HG03060 (cell line): ENCODE measurements at regions not wholly inside any gene's neighbourhood (a gene's known extent, or its start where the extent isn't known, plus 50 kb on each side); places are given as distances from the start of the nearest gene placed in this dataset.

Experiments
- ATAC-seq: cut with Tn5 transposase; IDR thresholded peaks from one replicate; pipeline ENCODE4 v1.9.1; 2021; ENCODE audit warnings: low read depth, moderate number of reproducible peaks; ENCODE audit not compliant: unreplicated experiment

GRCh38 chr18:71630696-71631095 is 913.4 kb downstream of the CBLN2 start:
- no peak for ATAC-seq

- ATAC-seq: no peak
Measured at GRCh38 chr18:71625556-71626090, 918.5 kb downstream of the CBLN2 start.

- no peak for ATAC-seq
Measured at GRCh38 chr18:71598374-71598773, 945.8 kb downstream of the CBLN2 start.

GRCh38 chr18:71597219-71597618 is 946.9 kb downstream of the CBLN2 start:
- ATAC-seq: no peak

- ATAC-seq: no peak
Measured at GRCh38 chr18:71583252-71583651, 960.9 kb downstream of the CBLN2 start.

DNA sequence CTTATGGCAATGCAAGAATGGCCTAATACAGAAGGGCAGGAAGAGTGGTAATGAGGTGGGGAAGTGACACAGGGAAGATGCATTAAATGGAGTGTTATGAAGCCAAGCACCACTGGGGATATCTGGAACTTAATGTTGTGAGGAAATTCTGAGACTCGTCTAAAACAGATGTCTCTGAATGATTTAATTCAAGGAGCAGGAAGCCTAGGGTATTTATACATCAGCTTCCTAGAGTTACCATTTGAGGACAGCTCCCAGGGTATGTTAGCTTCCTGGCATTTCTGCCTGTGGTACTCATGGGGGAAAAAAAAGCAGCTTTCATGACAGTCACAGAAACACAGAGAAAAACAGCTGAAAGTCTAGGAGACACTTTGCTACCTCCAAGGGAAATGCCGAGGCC is 989.5 kb downstream of the CBLN2 start:
- no peak for ATAC-seq

GRCh38 chr18:71541643-71542042 is 1002.5 kb downstream of the CBLN2 start:
- ATAC-seq: no peak

DNA sequence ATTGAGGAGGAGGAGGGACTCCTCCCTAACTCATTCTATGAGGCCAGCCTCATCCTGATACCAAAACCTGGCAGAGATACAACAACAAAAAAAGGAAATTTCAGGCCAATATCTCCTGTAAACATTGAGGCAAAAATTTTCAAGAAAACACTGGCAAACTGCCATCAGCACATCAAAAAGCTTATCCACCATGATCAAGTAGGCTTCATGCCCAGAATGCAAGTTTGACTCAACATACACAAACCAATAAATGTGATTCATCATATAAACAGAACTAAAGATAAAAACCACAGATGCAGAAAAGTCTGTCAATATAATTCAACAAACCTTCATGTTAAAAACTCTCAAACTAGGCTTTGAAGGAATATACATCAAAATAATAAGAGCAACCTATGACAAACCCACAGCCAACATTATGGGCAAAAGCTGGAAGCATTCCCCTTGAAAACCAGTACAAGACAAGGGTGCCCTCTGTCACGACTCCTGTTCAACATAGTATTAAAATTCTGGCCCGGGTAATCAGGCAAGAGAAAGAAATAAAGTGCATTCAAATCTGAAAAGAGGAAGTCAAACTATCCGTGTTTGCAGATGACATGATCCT is 1014.3 kb downstream of the CBLN2 start:
- no peak for ATAC-seq

DNA sequence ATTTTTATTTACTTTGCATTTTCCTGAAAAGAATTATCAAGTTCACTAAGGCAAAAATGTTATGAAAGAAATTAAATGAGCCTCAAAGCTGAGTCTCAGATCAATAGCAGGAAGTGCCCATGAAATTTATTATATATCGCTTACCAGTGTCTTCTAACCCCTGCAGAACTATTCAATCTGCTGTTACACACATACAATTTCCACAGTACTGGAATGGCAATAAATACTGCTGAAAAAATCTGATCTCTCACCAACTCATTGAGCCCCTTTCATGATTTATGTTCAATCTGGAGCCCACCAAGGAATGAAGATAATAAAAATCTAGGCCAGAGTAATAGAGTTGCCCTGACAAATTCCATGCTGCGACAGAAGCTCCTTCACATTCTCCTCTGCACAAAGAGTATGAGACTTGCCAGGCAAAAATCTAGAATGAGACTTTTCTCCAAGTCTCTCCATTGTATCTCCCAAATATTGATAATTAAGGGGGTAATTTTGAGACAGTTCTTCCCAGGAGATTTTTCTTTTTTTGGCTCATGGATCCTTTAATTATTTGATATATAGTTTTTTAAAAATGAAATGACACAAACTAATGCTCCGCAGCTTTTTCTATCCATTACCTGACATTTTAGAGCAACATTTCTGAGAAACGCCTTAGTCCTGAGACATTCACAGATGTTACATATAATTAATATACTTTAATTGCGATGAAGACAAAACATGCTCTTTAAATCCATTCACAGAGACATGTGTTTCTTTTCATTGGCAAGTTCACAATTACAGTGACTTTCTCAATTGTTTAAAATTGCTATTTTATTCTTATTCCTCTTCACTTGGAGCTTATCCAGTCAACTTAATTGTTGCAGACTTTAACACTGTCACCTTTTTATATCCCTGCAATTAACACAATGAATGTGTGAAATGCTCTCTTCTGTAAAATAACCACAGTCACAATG is 1020.4 kb downstream of the CBLN2 start:
- no peak for ATAC-seq

DNA sequence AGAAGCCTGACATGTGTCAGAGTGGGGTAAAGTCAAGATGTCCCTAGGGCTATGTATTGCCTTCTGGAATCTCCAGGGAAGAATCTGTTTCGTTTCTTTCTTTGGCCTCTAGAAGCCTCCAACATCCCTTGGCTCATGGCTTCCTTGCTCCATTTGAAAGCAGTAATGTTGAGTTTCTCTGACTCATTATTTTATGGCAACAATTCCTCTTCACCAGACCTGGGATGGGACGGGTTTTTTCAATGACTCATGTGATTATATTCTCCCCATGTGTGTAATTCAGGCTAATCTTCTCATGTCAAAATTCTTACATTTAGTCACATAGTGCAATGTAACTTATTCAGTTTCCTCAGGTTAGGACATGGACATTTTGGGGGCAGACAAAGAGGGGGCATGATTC is 1038.6 kb downstream of the CBLN2 start:
- no peak for ATAC-seq

DNA sequence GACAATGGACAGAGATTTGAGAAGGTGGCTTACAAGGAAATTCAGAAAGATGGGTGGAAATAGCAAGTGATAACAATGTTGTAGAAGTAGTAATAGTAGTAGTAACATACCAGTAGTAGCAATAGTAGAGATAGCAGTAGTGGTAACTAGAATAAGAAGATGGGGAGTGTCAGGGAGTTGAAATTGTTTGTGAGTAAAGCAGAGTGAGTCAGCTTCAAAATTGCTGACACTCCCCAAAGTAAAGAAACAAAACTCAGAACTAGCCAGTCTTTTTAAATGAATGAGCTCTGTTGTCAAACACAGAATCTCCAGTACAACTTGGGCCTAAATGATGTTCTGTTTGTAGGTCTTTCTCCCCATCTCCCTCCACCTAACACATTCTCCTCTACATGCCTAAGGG is 1040.9 kb downstream of the CBLN2 start:
- no peak for ATAC-seq

DNA sequence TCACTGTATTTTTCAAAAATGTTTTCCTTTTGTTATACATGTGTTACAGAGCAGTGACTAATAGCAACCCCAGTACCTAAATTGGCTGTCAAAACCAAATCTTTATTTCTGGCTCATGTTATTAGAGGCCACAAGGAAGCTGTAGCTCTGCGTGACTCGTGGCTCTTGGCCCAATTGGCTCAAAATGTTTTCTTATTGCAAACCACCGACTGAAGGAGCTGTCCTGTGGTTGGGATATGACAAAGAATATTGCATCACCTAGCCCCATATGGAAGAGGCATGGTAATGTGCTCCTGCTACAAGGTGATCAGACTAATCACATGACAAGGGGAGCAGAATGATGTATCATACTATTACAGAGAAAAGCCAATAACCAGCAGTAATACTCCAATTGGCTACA is 1058.5 kb downstream of the CBLN2 start:
- no peak for ATAC-seq

GRCh38 chr18:71471963-71472725 is 1072.0 kb downstream of the CBLN2 start:
- ATAC-seq: no peak

DNA sequence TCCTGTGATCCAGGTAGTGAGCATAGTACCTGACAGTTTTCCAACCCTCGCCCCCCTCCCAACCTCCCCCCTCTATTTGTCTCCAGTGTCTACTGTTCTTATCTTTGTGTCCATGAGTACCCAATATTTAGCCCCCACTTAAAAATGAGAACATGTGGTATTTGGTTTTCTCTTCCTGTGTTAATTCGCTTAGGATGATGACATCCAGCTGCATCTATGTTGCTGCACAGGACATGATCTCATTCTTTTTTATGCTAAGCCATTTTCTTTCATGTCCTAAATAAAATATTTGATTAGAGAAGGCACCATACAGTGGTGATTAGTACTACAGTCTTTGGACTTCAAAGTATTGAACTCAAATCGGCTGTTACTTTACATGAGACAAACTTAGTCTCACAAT is 1087.9 kb downstream of the CBLN2 start:
- no peak for ATAC-seq

GRCh38 chr18:71450257-71450656 is 1093.9 kb downstream of the CBLN2 start:
- ATAC-seq: no peak

GRCh38 chr18:71443706-71444480 is 1100.2 kb downstream of the CBLN2 start:
- no peak for ATAC-seq

DNA sequence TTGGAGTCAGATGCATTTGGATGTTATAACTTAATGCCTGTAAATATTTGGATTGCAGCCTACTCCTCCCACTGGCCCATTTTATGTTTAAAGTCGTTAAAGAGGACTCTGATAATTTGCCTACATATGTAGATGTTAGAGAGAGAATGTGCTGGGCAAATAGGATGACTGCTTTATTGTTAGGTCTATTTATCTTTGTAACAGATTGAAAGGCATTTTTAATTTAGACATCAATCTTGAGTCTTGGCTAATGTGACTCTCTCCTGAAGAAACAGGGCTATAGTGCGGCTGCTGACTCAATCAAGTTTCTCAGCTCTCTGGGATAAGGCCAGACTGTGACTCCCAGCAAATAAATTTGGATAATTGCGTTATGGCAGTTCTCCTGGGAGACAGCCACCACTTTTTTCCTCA is 1101.4 kb downstream of the CBLN2 start:
- ATAC-seq: no peak

GRCh38 chr18:71441156-71441555 is 1103.0 kb downstream of the CBLN2 start:
- ATAC-seq: no peak

- ATAC-seq: no peak
Measured at GRCh38 chr18:71437511-71437910, 1106.6 kb downstream of the CBLN2 start.

GRCh38 chr18:71433373-71433772 is 1110.8 kb downstream of the CBLN2 start:
- ATAC-seq: no peak
